Suprapubic skin (tissue), 4 donors: ENCODE measurements at regions not wholly inside any gene's neighbourhood (a gene's known extent, or its start where the extent isn't known, plus 50 kb on each side); places are given as distances from the start of the nearest gene placed in this dataset.
A peak's percentile ranks its signal among the peaks of the same experiment; 100 is the strongest.
"Not testable (repeated sequence)": the region's sequence is repeated elsewhere in the genome, so short reads cannot be mapped to it uniquely, and the experiment has no call there.

Experiments
- DNase-seq, 2 donors: peaks; one replicate each; pipeline ENCODE4 v3.0.0-alpha.2; 2019; ENCODE audit warnings: low spot score in 2 of 2
- H3K27ac ChIP-seq: fragments of 200-600 bp; sonication (generic); one replicate; pipeline ENCODE4 v1.5.1; 2019
- H3K27me3 ChIP-seq: fragments of 200-600 bp; sonication (generic); one replicate; pipeline ENCODE4 v1.5.1; 2019
- H3K36me3 ChIP-seq: fragments of 200-600 bp; sonication (generic); one replicate; pipeline ENCODE4 v1.5.1; 2019
- H3K4me1 ChIP-seq: fragments of 200-600 bp; sonication (generic); one replicate; pipeline ENCODE4 v1.5.1; 2019
- H3K4me3 ChIP-seq: fragments of 200-600 bp; sonication (generic); one replicate; pipeline ENCODE4 v1.5.1; 2019; ENCODE audit warnings: mild to moderate bottlenecking
- H3K9me3 ChIP-seq: fragments of 200-600 bp; sonication (generic); one replicate; pipeline ENCODE4 v1.5.1; 2019
- EP300 ChIP-seq: sonication (generic); formaldehyde crosslinking; IDR thresholded peaks from one replicate; pipeline ENCODE4 v1.6.1; 2017; ENCODE audit warnings: antibody characterized with exemption
- POLR2A ChIP-seq, 2 donors: fragments of 450-650 bp; IDR thresholded peaks; one replicate each; pipeline ENCODE4 v1.6.1; 2017; ENCODE audit warnings: antibody characterized with exemption in 2 of 2, mild to moderate bottlenecking in 2 of 2, moderate library complexity in 2 of 2
- POLR2AphosphoS5 ChIP-seq, 3 donors: sonication (generic); formaldehyde crosslinking; IDR thresholded peaks; one replicate each; pipeline ENCODE4 v1.6.1; 2017; ENCODE audit warnings: antibody characterized with exemption in 3 of 3
- WGBS: methylation state at CpG from one replicate; pipeline ENCODE4 v1.1.5; 2018; 5-methylcytosine and 5-hydroxymethylcytosine counted together
- TF ChIP-seq, protein P1 (sequence below), 2 donors: fragments of 200-600 bp in 1 of 2; fragments of 450-650 bp in 1 of 2; sonication (generic) in 1 of 2; IDR thresholded peaks; one replicate each; pipeline ENCODE4 v1.5.1; 2016 to 2019; ENCODE audit warnings: antibody characterized with exemption in 2 of 2, mild to moderate bottlenecking in 1 of 2, moderate library complexity in 1 of 2

DNA sequence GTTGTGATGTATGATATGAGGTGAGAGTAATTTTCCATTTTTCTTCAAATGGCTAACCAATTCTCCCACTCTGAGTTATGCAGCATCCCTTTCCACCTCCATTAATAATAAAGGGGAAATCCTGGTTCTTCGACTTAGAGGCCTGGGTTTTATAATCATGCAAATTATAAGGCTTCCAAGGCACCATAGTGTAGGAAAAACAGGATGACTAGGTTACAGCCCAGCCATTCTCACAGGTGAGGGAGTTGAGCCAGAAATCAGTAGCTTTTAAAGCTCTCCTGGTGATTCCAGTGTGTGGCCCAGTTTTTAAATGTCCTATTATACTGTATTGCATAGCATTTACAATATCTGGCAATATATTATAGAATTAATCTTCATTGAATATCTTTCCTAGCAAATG, 203.1 kb downstream of the ARHGEF9 start:
- Histone ChIP-seq H3K9me3 (no peaks in the 10 kb centered on the region), H3K36me3 (no peaks in the 10 kb centered on the region), H3K27ac (no peak overlapping the region), H3K27me3 (no peaks in the 10 kb centered on the region), H3K4me3 (no peak overlapping the region), H3K4me1 (no peaks in the 10 kb centered on the region)
- WGBS: 48% methylated on average over 1 of the region's 1 CpG
- TF ChIP-seq EP300: no peak
- TF ChIP-seq, protein P1, sequence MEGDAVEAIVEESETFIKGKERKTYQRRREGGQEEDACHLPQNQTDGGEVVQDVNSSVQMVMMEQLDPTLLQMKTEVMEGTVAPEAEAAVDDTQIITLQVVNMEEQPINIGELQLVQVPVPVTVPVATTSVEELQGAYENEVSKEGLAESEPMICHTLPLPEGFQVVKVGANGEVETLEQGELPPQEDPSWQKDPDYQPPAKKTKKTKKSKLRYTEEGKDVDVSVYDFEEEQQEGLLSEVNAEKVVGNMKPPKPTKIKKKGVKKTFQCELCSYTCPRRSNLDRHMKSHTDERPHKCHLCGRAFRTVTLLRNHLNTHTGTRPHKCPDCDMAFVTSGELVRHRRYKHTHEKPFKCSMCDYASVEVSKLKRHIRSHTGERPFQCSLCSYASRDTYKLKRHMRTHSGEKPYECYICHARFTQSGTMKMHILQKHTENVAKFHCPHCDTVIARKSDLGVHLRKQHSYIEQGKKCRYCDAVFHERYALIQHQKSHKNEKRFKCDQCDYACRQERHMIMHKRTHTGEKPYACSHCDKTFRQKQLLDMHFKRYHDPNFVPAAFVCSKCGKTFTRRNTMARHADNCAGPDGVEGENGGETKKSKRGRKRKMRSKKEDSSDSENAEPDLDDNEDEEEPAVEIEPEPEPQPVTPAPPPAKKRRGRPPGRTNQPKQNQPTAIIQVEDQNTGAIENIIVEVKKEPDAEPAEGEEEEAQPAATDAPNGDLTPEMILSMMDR (IDR thresholded peaks at IDR 0.05): no peak
- TF ChIP-seq POLR2A (IDR thresholded peaks at IDR 0.05): no peak
- TF ChIP-seq POLR2AphosphoS5 (IDR thresholded peaks at IDR 0.05): no peak
- DNase-seq: no peak

DNA sequence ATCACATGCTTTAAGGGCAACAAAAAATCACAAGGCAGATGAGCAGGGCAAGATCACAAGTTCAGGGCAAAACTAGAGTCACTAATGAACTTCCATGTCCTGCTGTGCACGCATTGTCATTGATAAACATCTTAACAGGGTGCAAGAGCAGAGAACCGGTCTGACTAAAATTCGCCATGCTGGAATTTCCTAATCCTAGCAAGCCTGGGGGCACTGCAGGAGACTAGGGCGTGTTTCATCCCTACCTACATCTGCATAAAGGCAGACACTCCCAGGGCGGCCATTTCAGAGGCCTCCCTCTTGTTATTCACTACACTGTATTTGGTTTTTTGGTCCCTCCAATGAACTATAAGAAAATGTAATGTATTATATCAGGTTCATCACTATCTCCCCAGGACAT, 203.6 kb downstream of the ARHGEF9 start:
- DNase-seq: no peak
- H3K27me3 ChIP-seq: no peaks in the 10 kb centered on the region
- no peaks in the 10 kb centered on the region for H3K36me3 ChIP-seq
- no peak overlapping the region for H3K4me3 ChIP-seq
- no peak for TF ChIP-seq POLR2A (IDR thresholded peaks at IDR 0.05)
- TF ChIP-seq, protein P1 (IDR thresholded peaks at IDR 0.05): no peak
- TF ChIP-seq EP300: no peak
- no peak for TF ChIP-seq POLR2AphosphoS5 (IDR thresholded peaks at IDR 0.05)
- H3K27ac ChIP-seq: no peak overlapping the region
- H3K4me1 ChIP-seq: no peaks in the 10 kb centered on the region
- 46% methylated on average over 5 of the region's 5 CpGs for WGBS
- H3K9me3 ChIP-seq: no peaks in the 10 kb centered on the region

DNA sequence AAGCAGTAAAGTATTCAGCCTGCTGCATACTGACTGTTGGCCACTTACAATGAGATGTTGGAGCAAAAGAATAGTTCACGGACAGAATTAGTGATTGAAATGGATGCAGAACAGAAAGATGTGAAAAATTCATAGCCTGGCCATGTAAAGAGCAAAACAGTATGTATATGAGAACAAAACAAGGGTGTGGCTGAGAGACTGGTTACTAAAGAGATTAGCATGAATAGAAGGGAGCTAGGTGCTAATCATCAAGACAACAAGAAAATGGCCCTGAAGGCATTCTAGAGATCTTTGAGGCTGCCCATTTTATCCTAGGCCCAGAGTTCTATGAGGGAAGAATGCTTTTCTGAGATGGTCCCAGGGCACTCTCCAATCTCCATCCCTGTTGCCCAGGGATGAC, 208.5 kb downstream of the ARHGEF9 start:
- Histone ChIP-seq H3K36me3 (no peaks in the 10 kb centered on the region), H3K4me3 (no peak overlapping the region), H3K4me1 (no peaks in the 10 kb centered on the region), H3K9me3 (no peaks in the 10 kb centered on the region), H3K27ac (no peak overlapping the region), H3K27me3 (no peaks in the 10 kb centered on the region)
- no peak for DNase-seq
- TF ChIP-seq POLR2AphosphoS5 (IDR thresholded peaks at IDR 0.05) (no peak), EP300 (no peak), POLR2A (IDR thresholded peaks at IDR 0.05) (no peak)
- TF ChIP-seq, protein P1 (IDR thresholded peaks at IDR 0.05): no peak
- WGBS: 61% methylated on average over 1 of the region's 1 CpG

DNA sequence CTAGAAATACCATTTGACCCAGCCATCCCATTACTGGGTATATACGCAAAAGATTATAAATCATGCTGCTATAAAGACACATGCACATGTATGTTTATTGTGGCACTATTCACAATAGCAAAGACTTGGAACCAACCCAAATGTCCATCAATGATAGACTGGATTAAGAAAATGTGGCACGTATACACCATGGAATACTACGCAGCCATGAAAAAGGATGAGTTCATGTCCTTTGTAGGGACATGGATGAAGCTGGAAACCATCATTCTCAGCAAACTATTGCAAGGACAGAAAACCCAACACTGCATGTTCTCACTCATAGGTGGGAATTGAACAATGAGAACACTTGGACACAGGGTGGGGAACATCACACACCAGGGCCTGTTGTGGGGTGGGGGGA, 209.3 kb downstream of the ARHGEF9 start:
- not testable (repeated sequence) for H3K27me3 ChIP-seq, H3K4me1 ChIP-seq, DNase-seq, H3K27ac ChIP-seq, H3K4me3 ChIP-seq, H3K36me3 ChIP-seq, H3K9me3 ChIP-seq
- WGBS: 91% methylated on average over 3 of the region's 3 CpGs

DNA sequence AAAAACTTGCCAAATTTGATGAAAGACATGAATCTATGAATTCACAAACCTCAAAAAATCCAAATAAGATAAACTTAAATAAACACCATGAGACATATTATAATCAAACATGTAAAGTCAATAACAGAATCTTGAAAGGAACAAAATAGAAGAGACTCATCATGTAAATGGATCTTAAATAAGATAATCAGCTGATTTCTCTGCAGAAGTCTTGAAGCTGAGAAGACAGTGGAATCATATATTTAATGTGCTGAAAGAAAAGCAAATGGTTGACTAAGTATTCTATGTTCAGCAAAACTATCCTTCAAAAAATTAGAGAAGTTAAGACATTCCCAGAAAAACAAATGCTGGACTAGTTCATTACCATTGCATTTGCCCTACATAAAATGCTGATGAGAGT, 215.7 kb upstream of the SPIN4 start:
- H3K27me3 ChIP-seq: no peaks in the 10 kb centered on the region
- H3K9me3 ChIP-seq: no peaks in the 10 kb centered on the region
- H3K4me3 ChIP-seq: no peak overlapping the region
- TF ChIP-seq EP300: no peak
- TF ChIP-seq, protein P1 (IDR thresholded peaks at IDR 0.05): no peak
- TF ChIP-seq POLR2A (IDR thresholded peaks at IDR 0.05): no peak
- TF ChIP-seq POLR2AphosphoS5 (IDR thresholded peaks at IDR 0.05): no peak
- H3K36me3 ChIP-seq: no peaks in the 10 kb centered on the region
- no peak overlapping the region for H3K27ac ChIP-seq
- DNase-seq: no peak
- peaks cover 3% of the 10 kb centered on the region for H3K4me1 ChIP-seq

DNA sequence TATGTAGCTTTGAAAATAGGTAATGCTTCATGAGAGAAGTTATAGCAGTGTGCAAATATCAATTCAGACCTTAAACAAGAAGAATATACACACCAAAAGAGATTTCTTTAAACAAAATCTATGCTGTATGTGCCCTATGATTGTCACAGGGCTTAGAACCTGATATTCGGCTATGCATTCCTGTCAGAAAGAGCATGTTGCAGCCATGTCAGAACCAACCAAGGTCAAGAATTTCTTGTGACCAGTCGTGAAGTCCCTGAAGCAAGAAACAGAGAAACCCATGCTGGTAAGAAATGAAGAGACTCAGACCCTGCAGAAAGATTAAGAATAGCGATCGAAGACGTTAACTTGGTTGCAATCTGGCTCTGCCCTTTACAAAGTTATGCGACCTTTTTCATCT, 210.3 kb upstream of the SPIN4 start:
- WGBS: 41% methylated on average over 6 of the region's 6 CpGs
- TF ChIP-seq POLR2AphosphoS5 (IDR thresholded peaks at IDR 0.05) (no peak), EP300 (no peak), POLR2A (IDR thresholded peaks at IDR 0.05) (no peak)
- TF ChIP-seq, protein P1 (IDR thresholded peaks at IDR 0.05): no peak
- peak overlapping the region; percentile 63 for H3K4me3 ChIP-seq
- H3K36me3 ChIP-seq: no peaks in the 10 kb centered on the region
- DNase-seq: no peak
- H3K27ac ChIP-seq: no peak overlapping the region
- no peaks in the 10 kb centered on the region for H3K27me3 ChIP-seq
- no peaks in the 10 kb centered on the region for H3K9me3 ChIP-seq
- H3K4me1 ChIP-seq: peaks cover 9% of the 10 kb centered on the region
